CD4-positive, CD25-positive, alpha-beta regulatory T cell (primary cell): ENCODE measurements at regions not wholly inside any gene's neighbourhood (a gene's known extent, or its start where the extent isn't known, plus 50 kb on each side); places are given as distances from the start of the nearest gene placed in this dataset.

Experiments used
- ATAC-seq, 2 donors: fragments of 150-1000 bp; cut with Tn5 transposase; one replicate each; pipeline ENCODE4 v1.10.0; 2021; ENCODE audit warnings: low read depth in 2 of 2, moderate number of reproducible peaks in 2 of 2, moderate library complexity in 1 of 2
- DNase-seq, 3 donors: peaks; one replicate each; pipeline versions ENCODE4 v3.0.0 to v3.0.0-alpha.2; 2012 to 2022; ENCODE audit warnings: mixed read lengths in 1 of 3
- H3K27ac ChIP-seq: one replicate; pipeline ENCODE4 v1.7.0; 2013; ENCODE audit warnings: mild to moderate bottlenecking, low read length; ENCODE audit not compliant: insufficient read depth, poor library complexity, severe bottlenecking
- H3K27me3 ChIP-seq: one replicate; pipeline ENCODE4 v1.7.0; 2013; ENCODE audit warnings: low read length; ENCODE audit not compliant: control insufficient read depth, insufficient read depth
- H3K36me3 ChIP-seq: one replicate; pipeline ENCODE4 v1.7.0; 2013; ENCODE audit warnings: mild to moderate bottlenecking, low read length, moderate library complexity; ENCODE audit not compliant: control insufficient read depth, insufficient read depth
- H3K4me1 ChIP-seq: 2 replicates; pipeline ENCODE4 v1.7.0; 2013; ENCODE audit warnings: mild to moderate bottlenecking, low read length; ENCODE audit not compliant: insufficient read depth, control insufficient read depth, poor library complexity, severe bottlenecking
- H3K4me3 ChIP-seq: one replicate; pipeline ENCODE4 v1.7.0; 2013; ENCODE audit warnings: low read depth, mild to moderate bottlenecking, low read length, moderate library complexity
- H3K9me3 ChIP-seq, 2 experiments: 1 replicate in 1 of 2; 2 replicates in 1 of 2; pipeline ENCODE4 v1.7.0; 2013; ENCODE audit warnings: low read length in 2 of 2, mild to moderate bottlenecking in 1 of 2, moderate library complexity in 1 of 2; ENCODE audit not compliant: control insufficient read depth in 2 of 2
- H3K27ac Mint-ChIP-seq, 3 donors: one replicate each; pipeline ENCODE4 v1.8.0; 2020 to 2022; ENCODE audit warnings: mild to moderate bottlenecking in 3 of 3, mixed read lengths in 3 of 3, moderate library complexity in 2 of 3
- H3K27me3 Mint-ChIP-seq: one replicate; pipeline ENCODE4 v1.8.0; 2022; ENCODE audit warnings: mild to moderate bottlenecking, mixed read lengths
- H3K36me3 Mint-ChIP-seq: one replicate; pipeline ENCODE4 v1.8.0; 2020; ENCODE audit warnings: mixed read lengths
- H3K4me1 Mint-ChIP-seq, 4 donors: one replicate each; pipeline ENCODE4 v1.8.0; 2020 to 2022; ENCODE audit warnings: mixed read lengths in 4 of 4, mild to moderate bottlenecking in 1 of 4
- H3K4me3 Mint-ChIP-seq, 4 donors: one replicate each; pipeline ENCODE4 v1.8.0; 2020 to 2022; ENCODE audit warnings: mild to moderate bottlenecking in 4 of 4, mixed read lengths in 4 of 4, moderate library complexity in 3 of 4
- H3K9me3 Mint-ChIP-seq, 7 donors: one replicate each; pipeline ENCODE4 v1.8.0; 2020 to 2022; ENCODE audit warnings: mixed read lengths in 7 of 7, mild to moderate bottlenecking in 3 of 7, moderate library complexity in 2 of 7

DNA sequence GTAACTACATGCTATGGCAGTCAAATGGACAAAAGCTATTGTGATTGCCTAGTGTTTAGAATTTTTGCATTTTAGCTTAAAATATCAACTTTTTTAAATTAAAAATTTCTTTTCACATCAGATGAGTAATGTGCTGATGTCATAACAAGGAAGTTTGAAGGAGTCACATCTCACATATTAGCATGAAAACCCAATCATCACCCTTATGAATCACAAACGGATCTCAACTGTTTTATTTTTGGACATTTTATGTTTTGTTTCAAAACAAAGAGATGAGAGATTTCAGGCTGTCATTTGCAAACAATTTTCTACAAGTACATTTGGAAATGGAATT, 53.6 kb upstream of the TRERF1 start:
- DNase-seq (peak in 1 of 3 donors; percentile 13), ATAC-seq (no peak)

DNA sequence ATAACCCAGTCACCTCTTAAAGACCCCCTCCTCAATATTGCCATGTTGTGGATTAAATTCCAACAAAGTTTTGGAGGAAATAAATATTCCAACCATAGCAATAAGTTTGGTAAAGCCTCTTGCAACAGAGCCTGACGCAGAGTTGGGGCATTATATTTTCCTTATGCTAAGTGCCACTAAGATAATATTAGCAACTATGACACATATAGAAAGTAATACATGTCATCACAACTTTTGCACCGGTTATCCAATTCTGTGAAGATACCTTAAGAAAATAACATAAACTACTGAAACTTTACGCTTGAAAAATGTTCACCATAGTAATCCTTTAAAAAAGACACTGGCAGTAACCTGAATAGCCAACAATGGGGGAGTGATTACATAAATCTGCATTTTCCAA, 52.2 kb upstream of the TRERF1 start:
- H3K9me3 Mint-ChIP-seq, result peaks cover 0 to 4% (median 0%) of the 10 kb centered on the region in 7 donors
- H3K4me1 Mint-ChIP-seq, result peaks cover 0 to 2% (median 0%) of the 10 kb centered on the region in 4 donors
- H3K4me3 Mint-ChIP-seq, result no peak overlapping the region
- no peaks in the 10 kb centered on the region for H3K4me1 ChIP-seq
- no peaks in the 10 kb centered on the region for H3K36me3 Mint-ChIP-seq
- no peak overlapping the region for H3K4me3 ChIP-seq
- no peak for DNase-seq
- no peaks in the 10 kb centered on the region for H3K9me3 ChIP-seq
- no peak for ATAC-seq
- H3K27ac ChIP-seq, result no peak overlapping the region
- H3K27me3 ChIP-seq, result no peaks in the 10 kb centered on the region
- no peak overlapping the region for H3K27ac Mint-ChIP-seq
- H3K27me3 Mint-ChIP-seq, result peaks cover 9% of the 10 kb centered on the region
- no peaks in the 10 kb centered on the region for H3K36me3 ChIP-seq

More for the DNA sequence above, 53.6 kb upstream of the TRERF1 start:
- Histone ChIP-seq H3K9me3 (no peaks in the 10 kb centered on the region), H3K4me3 (no peak overlapping the region), H3K36me3 (no peaks in the 10 kb centered on the region), H3K4me1 (no peaks in the 10 kb centered on the region), H3K27me3 (no peaks in the 10 kb centered on the region), H3K27ac (no peak overlapping the region)
- H3K36me3 Mint-ChIP-seq, result no peaks in the 10 kb centered on the region
- no peak overlapping the region for H3K4me3 Mint-ChIP-seq
- no peak overlapping the region for H3K27ac Mint-ChIP-seq
- H3K9me3 Mint-ChIP-seq, result peaks cover 0 to 4% (median 0%) of the 10 kb centered on the region in 7 donors
- H3K27me3 Mint-ChIP-seq, result peaks cover 6% of the 10 kb centered on the region
- peaks cover 0 to 2% (median 0%) of the 10 kb centered on the region in 4 donors for H3K4me1 Mint-ChIP-seq

DNA sequence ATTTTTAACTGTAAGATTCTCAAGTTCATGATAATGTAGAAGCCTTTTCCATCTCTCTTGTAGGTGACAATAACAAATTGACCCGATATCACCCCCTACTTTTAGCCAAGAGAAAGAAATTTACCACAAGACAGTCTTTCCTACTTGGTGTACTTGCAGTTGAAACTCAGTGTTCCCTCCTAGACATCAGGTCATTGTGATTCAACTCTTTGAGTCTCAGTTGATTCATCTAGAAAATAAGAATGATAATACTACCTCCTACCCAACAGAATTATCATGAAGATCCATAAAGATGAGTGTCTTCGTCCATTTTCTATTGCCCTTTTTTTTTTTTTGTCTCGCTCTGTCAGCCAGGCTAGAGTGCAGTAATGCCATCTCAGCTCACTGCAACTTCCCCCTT, 51.3 kb upstream of the TRERF1 start:
- no peaks in the 10 kb centered on the region for H3K36me3 Mint-ChIP-seq
- Histone ChIP-seq H3K27me3 (no peaks in the 10 kb centered on the region), H3K27ac (no peak overlapping the region), H3K36me3 (no peaks in the 10 kb centered on the region), H3K4me3 (no peak overlapping the region), H3K4me1 (no peaks in the 10 kb centered on the region), H3K9me3 (no peaks in the 10 kb centered on the region)
- H3K4me1 Mint-ChIP-seq, result peaks cover 0 to 3% (median 1%) of the 10 kb centered on the region in 4 donors
- no peak overlapping the region for H3K4me3 Mint-ChIP-seq
- H3K9me3 Mint-ChIP-seq, result peaks cover 0 to 4% (median 1%) of the 10 kb centered on the region in 7 donors
- H3K27me3 Mint-ChIP-seq, result peaks cover 16% of the 10 kb centered on the region
- ATAC-seq (no peak), DNase-seq (no peak)
- H3K27ac Mint-ChIP-seq, result no peak overlapping the region

DNA sequence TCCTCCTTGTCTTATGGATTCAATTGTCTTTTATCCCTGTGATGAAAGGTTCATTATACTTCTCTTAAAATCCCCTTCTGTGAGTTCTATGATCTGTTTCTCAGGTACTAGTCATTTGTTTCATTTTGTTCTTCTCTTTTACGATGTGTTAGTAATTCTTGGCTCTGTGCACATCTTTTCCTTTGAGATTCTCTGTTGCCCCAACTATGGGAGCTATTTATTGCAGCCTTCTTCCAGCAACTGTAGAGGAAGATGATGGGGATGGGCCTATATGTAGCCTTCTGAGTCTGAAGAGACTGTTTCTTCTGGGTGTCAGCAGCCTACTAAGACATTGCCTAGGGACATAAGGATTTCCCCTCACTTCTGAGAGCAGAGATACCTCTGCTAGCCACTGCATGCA, 50.4 kb upstream of the TRERF1 start:
- no peaks in the 10 kb centered on the region for H3K36me3 ChIP-seq
- Mint-ChIP-seq H3K36me3 (no peaks in the 10 kb centered on the region), H3K27ac (no peak overlapping the region), H3K4me3 (peak overlapping the region in 1 of 4 donors; percentile 43), H3K4me1 (peaks cover 0 to 5% (median 2%) of the 10 kb centered on the region in 4 donors), H3K27me3 (peaks cover 25% of the 10 kb centered on the region), H3K9me3 (peaks cover 0 to 8% (median 4%) of the 10 kb centered on the region in 7 donors)
- no peaks in the 10 kb centered on the region for H3K9me3 ChIP-seq
- no peaks in the 10 kb centered on the region for H3K27me3 ChIP-seq
- H3K27ac ChIP-seq, result no peak overlapping the region
- ATAC-seq (no peak), DNase-seq (no peak)
- no peak overlapping the region for H3K4me3 ChIP-seq
- H3K4me1 ChIP-seq, result no peaks in the 10 kb centered on the region
